Fibroblast of villous mesenchyme (primary cell): ENCODE measurements at regions not wholly inside any gene's neighbourhood (a gene's known extent, or its start where the extent isn't known, plus 50 kb on each side); places are given as distances from the start of the nearest gene placed in this dataset.
"Not testable (repeated sequence)": the region's sequence is repeated elsewhere in the genome, so short reads cannot be mapped to it uniquely, and the experiment has no call there.

ENCODE experiments used
- DNase-seq: peaks from one replicate; pipeline ENCODE4 v3.0.0-alpha.2; 2010; ENCODE audit warnings: low read depth
- H3K4me3 ChIP-seq: 2 replicates; pipeline ENCODE4 v1.5.1; 2011; ENCODE audit warnings: low read depth, mild to moderate bottlenecking, low read length
- CTCF ChIP-seq: IDR thresholded peaks from 2 replicates; pipeline ENCODE4 v1.5.1; 2012; ENCODE audit warnings: low read depth, mild to moderate bottlenecking, low read length; ENCODE audit not compliant: insufficient read depth

GRCh38 chr11:41675205-41675604 is 215.8 kb upstream of the LRRC4C start:
- no peak overlapping the region for H3K4me3 ChIP-seq
- DNase-seq: no peak
- TF ChIP-seq CTCF: no peak

- no peak for DNase-seq
- no peak overlapping the region for H3K4me3 ChIP-seq
- no peak for TF ChIP-seq CTCF
Observed at GRCh38 chr11:41713030-41713429, 253.6 kb upstream of the LRRC4C start.

GRCh38 chr11:41714101-41714500 is 254.6 kb upstream of the LRRC4C start:
- no peak for TF ChIP-seq CTCF
- DNase-seq: no peak
- no peak overlapping the region for H3K4me3 ChIP-seq

GRCh38 chr11:41716862-41717261 is 257.4 kb upstream of the LRRC4C start:
- DNase-seq: no peak
- H3K4me3 ChIP-seq: no peak overlapping the region
- TF ChIP-seq CTCF: no peak

GRCh38 chr11:41720761-41721160 is 261.3 kb upstream of the LRRC4C start:
- DNase-seq: no peak
- TF ChIP-seq CTCF: no peak

GRCh38 chr11:41728161-41728560 is 268.7 kb upstream of the LRRC4C start:
- not testable (repeated sequence) for DNase-seq, H3K4me3 ChIP-seq

More at GRCh38 chr11:41720761-41721160, 261.3 kb upstream of the LRRC4C start:
- no peak overlapping the region for H3K4me3 ChIP-seq

- H3K4me3 ChIP-seq: no peak overlapping the region
- no peak for DNase-seq
- TF ChIP-seq CTCF: no peak
Observed at GRCh38 chr11:41775296-41775695, 315.8 kb upstream of the LRRC4C start.
